IMR-90 (cell line): ENCODE measurements at regions not wholly inside any gene's neighbourhood (a gene's known extent, or its start where the extent isn't known, plus 50 kb on each side); places are given as distances from the start of the nearest gene placed in this dataset.

Experiments
- ATAC-seq: fragments of 200-7000 bp; cut with Tn5 transposase; 2 replicates; pipeline ENCODE4 v1.9.1; 2020; ENCODE audit warnings: low read depth, mild to moderate bottlenecking, moderate library complexity
- BruUV-seq: library from RNA; stranded (reverse); fragments of 400-500 nt; replicated peaks from 2 replicates; lab custom pipeline; 2021; lab: Mats Ljungman, UMichigan
- CTCF ChIA-PET: fragments of 300-600 bp; formaldehyde crosslinking; extraction: SDS; loops from one replicate; lab custom pipeline; 2021; ENCODE audit warnings: antibody characterized with exemption; lab: Yijun Ruan, JAX
- POLR2A ChIA-PET: fragments of 300-600 bp; sonication (Branson Sonifier 250); formaldehyde crosslinking; loops from one replicate; lab custom pipeline; 2022; ENCODE audit warnings: antibody characterized with exemption; ENCODE audit not compliant: unreplicated experiment; lab: Charles Lee
- DNase-seq: peaks from one replicate; pipeline ENCODE4 v3.0.0; 2013
- H2AFZ ChIP-seq: replicated peaks from 2 replicates; pipeline ENCODE3; 2013; ENCODE audit warnings: low read length, mild to moderate bottlenecking; ENCODE audit not compliant: poor library complexity
- H2AK5ac ChIP-seq: 2 replicates; pipeline ENCODE4 v1.6.1; 2013; ENCODE audit warnings: low read depth, low read length, inconsistent platforms
- H2AK9ac ChIP-seq: replicated peaks from 2 replicates; pipeline ENCODE3; 2013; ENCODE audit warnings: mild to moderate bottlenecking, low read depth, low read length, moderate library complexity; ENCODE audit not compliant: poor library complexity
- H2BK120ac ChIP-seq: 2 replicates; pipeline ENCODE4 v1.6.1; 2013; ENCODE audit warnings: low read depth, low read length, inconsistent platforms
- H2BK15ac ChIP-seq: 3 replicates; pipeline ENCODE4 v1.6.1; 2013; ENCODE audit warnings: low read depth, low read length, inconsistent platforms
- H2BK20ac ChIP-seq: 2 replicates; pipeline ENCODE4 v1.6.1; 2013; ENCODE audit warnings: low read depth, mild to moderate bottlenecking, inconsistent platforms, low read length, moderate library complexity
- H2BK5ac ChIP-seq: 2 replicates; pipeline ENCODE4 v1.6.1; 2013; ENCODE audit warnings: mild to moderate bottlenecking, low read depth, low read length, inconsistent platforms; ENCODE audit not compliant: poor library complexity, severe bottlenecking
- H3K14ac ChIP-seq: replicated peaks from 2 replicates; pipeline ENCODE4 v1.6.1; 2013; ENCODE audit warnings: low read depth, low read length, inconsistent platforms
- H3K18ac ChIP-seq: 2 replicates; pipeline ENCODE4 v1.6.1; 2013; ENCODE audit warnings: low read depth, low read length, control low read depth
- H3K23ac ChIP-seq: 2 replicates; pipeline ENCODE4 v1.6.1; 2013; ENCODE audit warnings: low read depth, low read length, inconsistent platforms
- H3K27ac ChIP-seq: 2 replicates; pipeline ENCODE4 v1.5.1; 2013; ENCODE audit warnings: mild to moderate bottlenecking, control low read depth, low read length; ENCODE audit not compliant: insufficient read depth
- H3K27me3 ChIP-seq: 2 replicates; pipeline ENCODE4 v1.6.1; 2013; ENCODE audit warnings: low read length; ENCODE audit not compliant: control insufficient read depth, insufficient read depth
- H3K36me3 ChIP-seq: 2 replicates; pipeline ENCODE4 v1.6.1; 2013; ENCODE audit warnings: low read length, mixed read lengths; ENCODE audit not compliant: control insufficient read depth, insufficient read depth
- H3K4ac ChIP-seq: 2 replicates; pipeline ENCODE4 v1.6.1; 2013; ENCODE audit warnings: low read depth, low read length, inconsistent platforms
- H3K4me1 ChIP-seq: 2 replicates; pipeline ENCODE4 v1.6.1; 2013; ENCODE audit warnings: low read length, mixed read lengths; ENCODE audit not compliant: control insufficient read depth, insufficient read depth
- H3K4me2 ChIP-seq: 2 replicates; pipeline ENCODE4 v1.6.1; 2013; ENCODE audit warnings: low read depth, mild to moderate bottlenecking, control low read depth, low read length, moderate library complexity
- H3K4me3 ChIP-seq: 2 replicates; pipeline ENCODE4 v1.5.1; 2013; ENCODE audit warnings: low read depth, mild to moderate bottlenecking, control low read depth, low read length, moderate library complexity; ENCODE audit not compliant: insufficient read depth
- H3K56ac ChIP-seq: 2 replicates; pipeline ENCODE4 v1.6.1; 2013; ENCODE audit warnings: low read length, inconsistent platforms; ENCODE audit not compliant: insufficient read depth; ENCODE audit errors: extremely low read depth
- H3K79me1 ChIP-seq, 2 experiments: 2 replicates each; pipeline ENCODE4 v1.6.1; 2013; ENCODE audit warnings: low read length in 2 of 2, inconsistent platforms in 1 of 2, low read depth in 1 of 2
- H3K9ac ChIP-seq: 2 replicates; pipeline ENCODE4 v1.6.1; 2013; ENCODE audit warnings: low read depth, low read length, control low read depth
- H3K9me1 ChIP-seq: 2 replicates; pipeline ENCODE4 v1.6.1; 2013; ENCODE audit warnings: low read length, inconsistent platforms; ENCODE audit not compliant: insufficient read depth
- H3K9me3 ChIP-seq: 2 replicates; pipeline ENCODE4 v1.6.1; 2013; ENCODE audit warnings: low read length; ENCODE audit not compliant: control insufficient read depth, insufficient read depth
- H4K20me1 ChIP-seq: 2 replicates; pipeline ENCODE4 v1.6.1; 2013; ENCODE audit warnings: low read length, inconsistent platforms; ENCODE audit not compliant: insufficient read depth
- H4K5ac ChIP-seq: 2 replicates; pipeline ENCODE4 v1.6.1; 2013; ENCODE audit warnings: mild to moderate bottlenecking, low read depth, low read length, control low read depth
- H4K8ac ChIP-seq, 2 experiments: 2 replicates each; pipeline ENCODE4 v1.6.1; 2013; ENCODE audit warnings: low read depth in 2 of 2, low read length in 2 of 2, control low read depth in 1 of 2, inconsistent platforms in 1 of 2
- H4K91ac ChIP-seq: 2 replicates; pipeline ENCODE4 v1.6.1; 2013; ENCODE audit warnings: low read depth, low read length, inconsistent platforms; ENCODE audit not compliant: insufficient read depth
- BHLHE40 ChIP-seq: fragments of 150-350 bp; IDR thresholded peaks from 2 replicates; pipeline ENCODE4 v1.6.1; 2016; ENCODE audit warnings: mild to moderate bottlenecking, low read depth, low read length
- CHD1 ChIP-seq: IDR thresholded peaks from 2 replicates; pipeline ENCODE4 v1.6.1; 2012; ENCODE audit warnings: low read depth, low read length, improper control_type of control experiment
- FOS ChIP-seq: fragments of 150-350 bp; IDR thresholded peaks from 2 replicates; pipeline ENCODE4 v1.6.1; 2016; ENCODE audit warnings: low read depth, low read length
- MAFK ChIP-seq: IDR thresholded peaks from 2 replicates; pipeline ENCODE4 v1.6.1; 2012; ENCODE audit warnings: low read depth, low read length, improper control_type of control experiment
- MAZ ChIP-seq: IDR thresholded peaks from 2 replicates; pipeline ENCODE4 v1.6.1; 2012; ENCODE audit warnings: low read depth, mild to moderate bottlenecking, low read length, improper control_type of control experiment, moderate library complexity, borderline replicate concordance
- NFE2L2 ChIP-seq: fragments of 150-350 bp; IDR thresholded peaks from 2 replicates; pipeline ENCODE4 v1.6.1; 2016; ENCODE audit warnings: low read depth, mild to moderate bottlenecking, low read length
- POLR2A ChIP-seq: IDR thresholded peaks from 2 replicates; pipeline ENCODE4 v1.6.1; 2012; ENCODE audit warnings: mild to moderate bottlenecking, low read depth, low read length
- RAD21 ChIP-seq: IDR thresholded peaks from 2 replicates; pipeline ENCODE4 v1.6.1; 2012; ENCODE audit warnings: low read length, improper control_type of control experiment
- RCOR1 ChIP-seq: IDR thresholded peaks from 2 replicates; pipeline ENCODE4 v1.6.1; 2012; ENCODE audit warnings: mild to moderate bottlenecking, low read length, improper control_type of control experiment; ENCODE audit not compliant: insufficient replicate concordance
- RFX5 ChIP-seq: IDR thresholded peaks from 2 replicates; pipeline ENCODE4 v1.8.0; 2012; ENCODE audit warnings: low read depth, mild to moderate bottlenecking, low read length, moderate library complexity
- SMC3 ChIP-seq: fragments of 150-350 bp; IDR thresholded peaks from 2 replicates; pipeline ENCODE4 v1.6.1; 2016; ENCODE audit warnings: low read depth, mild to moderate bottlenecking, antibody characterized with exemption, low read length, moderate library complexity
- WGBS, 2 experiments: methylation state at CpG; one replicate each; pipeline versions ENCODE4 v1.1.5 to v1.1.7; 2013; ENCODE audit warnings: missing lambda C conversion rate in 2 of 2; ENCODE audit not compliant: insufficient read length in 1 of 2; ENCODE audit errors: extremely low coverage in 2 of 2; 5-methylcytosine and 5-hydroxymethylcytosine counted together
- dilution Hi-C: fragments of 300-500 bp; cut with HindIII; formaldehyde crosslinking; loops from one replicate; pipeline ENCODE4 v1.14.3; 2018; ENCODE audit warnings: low sequenced_read_pairs; ENCODE audit not compliant: unreplicated experiment
- in situ Hi-C: fragments of 300-500 bp; cut with MboI; formaldehyde crosslinking; loops from 3 replicates; pipeline ENCODE4 v1.14.3; 2019; ENCODE audit warnings: low sequenced_read_pairs, inconsistent platforms, mixed read lengths
- intact Hi-C: fragments of 100-400 bp; cut with micrococcal nuclease; formaldehyde crosslinking; loops from 2 replicates; pipeline ENCODE4 v1.10.0; 2022
- TF ChIP-seq, protein P1 (sequence below): fragments of 150-350 bp; IDR thresholded peaks from 2 replicates; pipeline ENCODE4 v1.6.1; 2017; ENCODE audit warnings: mild to moderate bottlenecking, antibody characterized with exemption, low read length, low read depth
- TF ChIP-seq, protein P2 (sequence below): fragments of 150-350 bp; IDR thresholded peaks from 2 replicates; pipeline ENCODE4 v1.6.1; 2016; ENCODE audit warnings: low read depth, mild to moderate bottlenecking, low read length, moderate library complexity, borderline replicate concordance
- TF ChIP-seq, protein P3 (sequence below): conservative IDR thresholded peaks from 2 replicates; pipeline ENCODE4 v1.5.1; 2012; ENCODE audit warnings: mild to moderate bottlenecking, low read depth, low read length, improper control_type of control experiment

DNA sequence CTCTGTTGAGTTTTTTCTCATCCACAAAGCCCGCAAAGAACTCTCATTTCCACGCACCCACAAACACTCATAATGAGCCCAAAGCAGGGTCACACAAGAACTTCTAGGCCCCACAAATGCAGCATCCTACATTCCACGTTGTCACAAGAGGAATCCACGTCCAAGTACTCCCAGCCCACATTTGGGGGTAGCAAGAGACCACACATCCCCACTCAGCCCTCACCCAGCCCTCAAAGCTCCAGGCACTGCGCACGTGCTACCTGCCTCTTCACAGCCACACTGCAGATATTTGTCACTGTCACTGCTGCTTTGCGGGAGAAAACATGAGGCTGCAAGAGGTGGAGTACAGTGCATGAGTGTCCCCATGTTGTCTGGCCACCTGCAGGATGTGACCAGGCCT, 187.6 kb upstream of the CDYL start:
- DNase-seq (no peak), ATAC-seq (no peak)
- H3K9me3 ChIP-seq: no peaks in the 10 kb centered on the region
- TF ChIP-seq MAFK (no peak), SMC3 (no peak), MAZ (no peak), NFE2L2 (no peak), BHLHE40 (no peak), RFX5 (no peak), FOS (no peak), POLR2A (no peak), CHD1 (no peak), RAD21 (no peak), RCOR1 (no peak)
- TF ChIP-seq, protein P1, sequence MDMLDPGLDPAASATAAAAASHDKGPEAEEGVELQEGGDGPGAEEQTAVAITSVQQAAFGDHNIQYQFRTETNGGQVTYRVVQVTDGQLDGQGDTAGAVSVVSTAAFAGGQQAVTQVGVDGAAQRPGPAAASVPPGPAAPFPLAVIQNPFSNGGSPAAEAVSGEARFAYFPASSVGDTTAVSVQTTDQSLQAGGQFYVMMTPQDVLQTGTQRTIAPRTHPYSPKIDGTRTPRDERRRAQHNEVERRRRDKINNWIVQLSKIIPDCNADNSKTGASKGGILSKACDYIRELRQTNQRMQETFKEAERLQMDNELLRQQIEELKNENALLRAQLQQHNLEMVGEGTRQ: no peak
- TF ChIP-seq, protein P2, sequence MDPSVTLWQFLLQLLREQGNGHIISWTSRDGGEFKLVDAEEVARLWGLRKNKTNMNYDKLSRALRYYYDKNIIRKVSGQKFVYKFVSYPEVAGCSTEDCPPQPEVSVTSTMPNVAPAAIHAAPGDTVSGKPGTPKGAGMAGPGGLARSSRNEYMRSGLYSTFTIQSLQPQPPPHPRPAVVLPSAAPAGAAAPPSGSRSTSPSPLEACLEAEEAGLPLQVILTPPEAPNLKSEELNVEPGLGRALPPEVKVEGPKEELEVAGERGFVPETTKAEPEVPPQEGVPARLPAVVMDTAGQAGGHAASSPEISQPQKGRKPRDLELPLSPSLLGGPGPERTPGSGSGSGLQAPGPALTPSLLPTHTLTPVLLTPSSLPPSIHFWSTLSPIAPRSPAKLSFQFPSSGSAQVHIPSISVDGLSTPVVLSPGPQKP: no peak
- TF ChIP-seq, protein P3, sequence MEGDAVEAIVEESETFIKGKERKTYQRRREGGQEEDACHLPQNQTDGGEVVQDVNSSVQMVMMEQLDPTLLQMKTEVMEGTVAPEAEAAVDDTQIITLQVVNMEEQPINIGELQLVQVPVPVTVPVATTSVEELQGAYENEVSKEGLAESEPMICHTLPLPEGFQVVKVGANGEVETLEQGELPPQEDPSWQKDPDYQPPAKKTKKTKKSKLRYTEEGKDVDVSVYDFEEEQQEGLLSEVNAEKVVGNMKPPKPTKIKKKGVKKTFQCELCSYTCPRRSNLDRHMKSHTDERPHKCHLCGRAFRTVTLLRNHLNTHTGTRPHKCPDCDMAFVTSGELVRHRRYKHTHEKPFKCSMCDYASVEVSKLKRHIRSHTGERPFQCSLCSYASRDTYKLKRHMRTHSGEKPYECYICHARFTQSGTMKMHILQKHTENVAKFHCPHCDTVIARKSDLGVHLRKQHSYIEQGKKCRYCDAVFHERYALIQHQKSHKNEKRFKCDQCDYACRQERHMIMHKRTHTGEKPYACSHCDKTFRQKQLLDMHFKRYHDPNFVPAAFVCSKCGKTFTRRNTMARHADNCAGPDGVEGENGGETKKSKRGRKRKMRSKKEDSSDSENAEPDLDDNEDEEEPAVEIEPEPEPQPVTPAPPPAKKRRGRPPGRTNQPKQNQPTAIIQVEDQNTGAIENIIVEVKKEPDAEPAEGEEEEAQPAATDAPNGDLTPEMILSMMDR: no peak
- H2BK20ac ChIP-seq: no peak overlapping the region
- H3K4me3 ChIP-seq: no peak overlapping the region
- no peak overlapping the region; the same call in 1 of the 2 replicates for H2AK5ac ChIP-seq
- no TSS peak for BruUV-seq
- H3K36me3 ChIP-seq: no peaks in the 10 kb centered on the region
- no peaks in the 10 kb centered on the region for H4K20me1 ChIP-seq
- no peak overlapping the region for H4K91ac ChIP-seq
- ChIA-PET POLR2A (no interaction called here), CTCF (no interaction called here)
- intact Hi-C loops (no loop called here), in situ Hi-C loops (no loop called here), dilution Hi-C loops (no loop called here)
- H4K8ac ChIP-seq: no peak overlapping the region
- H3K9ac ChIP-seq: no peak overlapping the region
- no peak overlapping the region for H3K23ac ChIP-seq
- peaks cover 0 to 3% of the 10 kb centered on the region in 2 experiments; a peak in 1 of 4 replicates for H3K79me1 ChIP-seq
- H3K9me1 ChIP-seq: peaks cover 4% of the 10 kb centered on the region
- H3K14ac ChIP-seq: no peak overlapping the region
- no peak overlapping the region for H4K5ac ChIP-seq
- 100% methylated on average over 1 of the region's 7 CpGs; no CpG with 5 or more reads in 1 of the 2 experiments for WGBS, 2 experiments
- no peak overlapping the region for H3K4me2 ChIP-seq
- no peak overlapping the region for H3K4ac ChIP-seq
- no peak overlapping the region for H2AFZ ChIP-seq
- no peaks in the 10 kb centered on the region for H3K27me3 ChIP-seq
- no peak overlapping the region for H2BK5ac ChIP-seq
- H3K18ac ChIP-seq: no peak overlapping the region
- H2BK120ac ChIP-seq: no peak overlapping the region
- H3K4me1 ChIP-seq: peaks cover 5% of the 10 kb centered on the region
- no peak overlapping the region for H2AK9ac ChIP-seq
- no peak overlapping the region for H3K27ac ChIP-seq
- H2BK15ac ChIP-seq: no peak overlapping the region
- no peak overlapping the region for H3K56ac ChIP-seq
